ENCODE measurements at regions not wholly inside any gene's neighbourhood (a gene's known extent, or its start where the extent isn't known, plus 50 kb on each side); places are given as distances from the start of the nearest gene placed in this dataset.

DNA sequence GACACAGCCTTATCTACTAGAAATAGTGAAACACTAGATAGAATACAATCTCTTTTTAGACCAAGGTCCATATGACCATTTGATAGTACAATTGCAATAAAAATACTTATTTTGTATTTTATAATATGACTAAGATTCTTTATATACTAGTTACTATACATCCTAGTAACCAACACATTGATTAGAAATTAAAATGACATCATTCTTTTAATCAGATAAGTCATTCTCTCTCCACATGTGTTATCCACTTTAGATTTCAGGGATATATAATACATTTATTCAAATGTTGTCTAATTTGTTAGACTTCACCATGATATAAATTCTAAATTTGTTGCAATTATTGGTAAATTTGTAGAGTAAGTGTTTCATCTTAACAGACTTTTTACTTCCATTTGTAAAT, 276.2 kb upstream of the DPH6 start:
- no peaks in the 10 kb centered on the region for H3K4me1 ChIP-seq (ENCODE audit: control insufficient read depth in 2 of 2, insufficient read depth in 1 of 2, low read depth in 1 of 2, low read length in 2 of 2)
- H4K91ac ChIP-seq (ENCODE audit: low read depth, low read length, poor library complexity) = no peak overlapping the region
- H3K36me3 ChIP-seq (replicated peaks in 1 of 2; ENCODE audit: control insufficient read depth in 2 of 2, insufficient read depth in 2 of 2, low read length in 2 of 2) = no peaks in the 10 kb centered on the region
- H3K79me1 ChIP-seq (ENCODE audit: low read depth, low read length) = no peaks in the 10 kb centered on the region
- no peak overlapping the region for H3K23ac ChIP-seq (ENCODE audit: low read depth, low read length, poor library complexity)
- no peak overlapping the region for H3K18ac ChIP-seq (ENCODE audit: low read length)
- no peak overlapping the region for H2BK12ac ChIP-seq (ENCODE audit: low read length)
- no peak overlapping the region for H2AK5ac ChIP-seq (ENCODE audit: low read depth, low read length)
- H3K14ac ChIP-seq (ENCODE audit: low read length) = no peak overlapping the region
- no peak overlapping the region for H2BK5ac ChIP-seq (ENCODE audit: low read length)
- DNase-seq (ENCODE audit: low spot score) = no peak
- no peak overlapping the region for H2BK120ac ChIP-seq (ENCODE audit: low read depth, low read length)
- no peak overlapping the region for H4K8ac ChIP-seq (ENCODE audit: low read depth, low read length)
- no peak overlapping the region for H3K4me2 ChIP-seq (ENCODE audit: insufficient read depth, low read length, poor library complexity, severe bottlenecking)
- H2BK15ac ChIP-seq (ENCODE audit: low read length) = no peak overlapping the region
- H3K9me3 ChIP-seq (replicated peaks in 1 of 2; ENCODE audit: control insufficient read depth in 2 of 2, insufficient read depth in 1 of 2, low read depth in 1 of 2, low read length in 2 of 2) = no peaks in the 10 kb centered on the region
- no peak overlapping the region for H3K4ac ChIP-seq (ENCODE audit: low read length)
- H3K27ac ChIP-seq (replicated peaks; ENCODE audit: low read length) = no peak overlapping the region
- no peak overlapping the region for H2AFZ ChIP-seq (ENCODE audit: low read length)
- H3K27me3 ChIP-seq (ENCODE audit: control insufficient read depth in 3 of 3, insufficient read depth in 3 of 3, low read depth in 1 of 3, low read length in 3 of 3) = no peaks in the 10 kb centered on the region
- no peak overlapping the region for H3K4me3 ChIP-seq (ENCODE audit: low read length in 2 of 2)
- H3K9ac ChIP-seq (ENCODE audit: low read depth, low read length, poor library complexity) = no peak overlapping the region

- no peak for DNase-seq (ENCODE audit: low spot score)
- no peak overlapping the region for H4K8ac ChIP-seq (ENCODE audit: low read depth, low read length)
- H3K36me3 ChIP-seq (replicated peaks in 1 of 2; ENCODE audit: control insufficient read depth in 2 of 2, insufficient read depth in 2 of 2, low read length in 2 of 2) = no peaks in the 10 kb centered on the region
- no peak overlapping the region for H3K14ac ChIP-seq (ENCODE audit: low read length)
- H3K4me1 ChIP-seq (ENCODE audit: control insufficient read depth in 2 of 2, insufficient read depth in 1 of 2, low read depth in 1 of 2, low read length in 2 of 2) = no peaks in the 10 kb centered on the region
- H2AFZ ChIP-seq (ENCODE audit: low read length) = no peak overlapping the region
- H3K4me3 ChIP-seq (ENCODE audit: low read length in 2 of 2) = no peak overlapping the region
- no peak overlapping the region for H2AK5ac ChIP-seq (ENCODE audit: low read depth, low read length)
- no peak overlapping the region for H3K18ac ChIP-seq (ENCODE audit: low read length)
- H3K9me3 ChIP-seq (replicated peaks in 1 of 2; ENCODE audit: control insufficient read depth in 2 of 2, insufficient read depth in 1 of 2, low read depth in 1 of 2, low read length in 2 of 2) = no peaks in the 10 kb centered on the region
- H3K27ac ChIP-seq (replicated peaks; ENCODE audit: low read length) = no peak overlapping the region
- no peak overlapping the region for H3K9ac ChIP-seq (ENCODE audit: low read depth, low read length, poor library complexity)
- H3K27me3 ChIP-seq (ENCODE audit: control insufficient read depth in 3 of 3, insufficient read depth in 3 of 3, low read depth in 1 of 3, low read length in 3 of 3) = no peaks in the 10 kb centered on the region
- no peak overlapping the region for H2BK12ac ChIP-seq (ENCODE audit: low read length)
- no peak overlapping the region for H2BK5ac ChIP-seq (ENCODE audit: low read length)
- H2BK120ac ChIP-seq (ENCODE audit: low read depth, low read length) = no peak overlapping the region
- H2BK15ac ChIP-seq (ENCODE audit: low read length) = no peak overlapping the region
- no peak overlapping the region for H3K23ac ChIP-seq (ENCODE audit: low read depth, low read length, poor library complexity)
- no peak overlapping the region for H4K91ac ChIP-seq (ENCODE audit: low read depth, low read length, poor library complexity)
- H3K79me1 ChIP-seq (ENCODE audit: low read depth, low read length) = no peaks in the 10 kb centered on the region
- no peak overlapping the region for H3K4me2 ChIP-seq (ENCODE audit: insufficient read depth, low read length, poor library complexity, severe bottlenecking)
- no peak overlapping the region for H3K4ac ChIP-seq (ENCODE audit: low read length)
- WGBS, 2 donors (ENCODE audit: extremely low coverage in 2 of 2, insufficient read length in 2 of 2, insufficient replicate concordance in 1 of 2) = no CpG with 5 or more reads among the region's 1 CpG
Measured at GRCh38 chr15:35827141-35827540, 281.2 kb upstream of the DPH6 start.

DNA sequence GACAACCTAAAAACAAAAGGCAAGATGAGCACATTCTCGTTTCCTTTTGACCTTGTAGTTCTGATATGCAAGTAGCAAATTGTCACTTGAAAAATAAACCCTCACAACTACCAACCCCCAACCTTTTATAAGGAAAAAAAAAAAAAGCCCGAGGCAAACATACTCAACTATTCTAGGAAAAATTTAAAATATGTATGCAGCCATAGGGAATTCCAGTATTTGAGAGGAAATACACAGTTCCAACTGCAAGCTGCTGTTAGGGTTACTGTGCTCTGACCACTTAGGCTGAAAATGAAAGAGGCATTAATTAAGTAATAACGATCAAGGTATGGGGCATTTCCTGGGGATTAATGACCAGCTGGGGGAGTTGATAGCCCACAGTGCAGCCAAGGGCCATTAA, 281.9 kb upstream of the DPH6 start:
- H3K4me3 ChIP-seq (ENCODE audit: low read length in 2 of 2) = no peak overlapping the region
- H2BK5ac ChIP-seq (ENCODE audit: low read length) = no peak overlapping the region
- no peak overlapping the region for H4K91ac ChIP-seq (ENCODE audit: low read depth, low read length, poor library complexity)
- H3K79me1 ChIP-seq (ENCODE audit: low read depth, low read length) = no peaks in the 10 kb centered on the region
- DNase-seq (ENCODE audit: low spot score) = no peak
- no peak overlapping the region for H3K14ac ChIP-seq (ENCODE audit: low read length)
- no peak overlapping the region for H3K18ac ChIP-seq (ENCODE audit: low read length)
- no peak overlapping the region for H3K9ac ChIP-seq (ENCODE audit: low read depth, low read length, poor library complexity)
- no peak overlapping the region for H3K4me2 ChIP-seq (ENCODE audit: insufficient read depth, low read length, poor library complexity, severe bottlenecking)
- no peaks in the 10 kb centered on the region for H3K27me3 ChIP-seq (ENCODE audit: control insufficient read depth in 3 of 3, insufficient read depth in 3 of 3, low read depth in 1 of 3, low read length in 3 of 3)
- no peak overlapping the region for H2BK120ac ChIP-seq (ENCODE audit: low read depth, low read length)
- no peak overlapping the region for H2BK12ac ChIP-seq (ENCODE audit: low read length)
- no peak overlapping the region for H3K23ac ChIP-seq (ENCODE audit: low read depth, low read length, poor library complexity)
- no peak overlapping the region for H2AK5ac ChIP-seq (ENCODE audit: low read depth, low read length)
- H3K36me3 ChIP-seq (replicated peaks in 1 of 2; ENCODE audit: control insufficient read depth in 2 of 2, insufficient read depth in 2 of 2, low read length in 2 of 2) = no peaks in the 10 kb centered on the region
- H3K4ac ChIP-seq (ENCODE audit: low read length) = no peak overlapping the region
- no peak overlapping the region for H2AFZ ChIP-seq (ENCODE audit: low read length)
- no peaks in the 10 kb centered on the region for H3K9me3 ChIP-seq (replicated peaks in 1 of 2; ENCODE audit: control insufficient read depth in 2 of 2, insufficient read depth in 1 of 2, low read depth in 1 of 2, low read length in 2 of 2)
- WGBS, 2 donors (ENCODE audit: extremely low coverage in 2 of 2, insufficient read length in 2 of 2, insufficient replicate concordance in 1 of 2) = no CpG with 5 or more reads among the region's 3 CpGs
- H3K4me1 ChIP-seq (ENCODE audit: control insufficient read depth in 2 of 2, insufficient read depth in 1 of 2, low read depth in 1 of 2, low read length in 2 of 2) = no peaks in the 10 kb centered on the region
- H4K8ac ChIP-seq (ENCODE audit: low read depth, low read length) = no peak overlapping the region
- no peak overlapping the region for H3K27ac ChIP-seq (replicated peaks; ENCODE audit: low read length)
- H2BK15ac ChIP-seq (ENCODE audit: low read length) = no peak overlapping the region

- Histone ChIP-seq H4K91ac (ENCODE audit: low read depth, low read length, poor library complexity) (no peak overlapping the region), H3K9ac (ENCODE audit: low read depth, low read length, poor library complexity) (no peak overlapping the region), H2BK5ac (ENCODE audit: low read length) (no peak overlapping the region), H2BK15ac (ENCODE audit: low read length) (no peak overlapping the region), H4K8ac (ENCODE audit: low read depth, low read length) (no peak overlapping the region), H3K18ac (ENCODE audit: low read length) (no peak overlapping the region), H3K27ac (replicated peaks; ENCODE audit: low read length) (no peak overlapping the region), H3K79me1 (ENCODE audit: low read depth, low read length) (no peaks in the 10 kb centered on the region), H3K27me3 (ENCODE audit: control insufficient read depth in 3 of 3, insufficient read depth in 3 of 3, low read depth in 1 of 3, low read length in 3 of 3) (no peaks in the 10 kb centered on the region), H3K9me3 (replicated peaks in 1 of 2; ENCODE audit: control insufficient read depth in 2 of 2, insufficient read depth in 1 of 2, low read depth in 1 of 2, low read length in 2 of 2) (no peaks in the 10 kb centered on the region), H2BK120ac (ENCODE audit: low read depth, low read length) (no peak overlapping the region), H3K23ac (ENCODE audit: low read depth, low read length, poor library complexity) (no peak overlapping the region), H2AK5ac (ENCODE audit: low read depth, low read length) (no peak overlapping the region), H3K4me2 (ENCODE audit: insufficient read depth, low read length, poor library complexity, severe bottlenecking) (no peak overlapping the region), H3K4me1 (ENCODE audit: control insufficient read depth in 2 of 2, insufficient read depth in 1 of 2, low read depth in 1 of 2, low read length in 2 of 2) (peaks cover 0 to 1% of the 10 kb centered on the region in 2 donors), H3K14ac (ENCODE audit: low read length) (no peak overlapping the region), H3K36me3 (replicated peaks in 1 of 2; ENCODE audit: control insufficient read depth in 2 of 2, insufficient read depth in 2 of 2, low read length in 2 of 2) (no peaks in the 10 kb centered on the region), H2BK12ac (ENCODE audit: low read length) (no peak overlapping the region), H3K4me3 (ENCODE audit: low read length in 2 of 2) (no peak overlapping the region), H3K4ac (ENCODE audit: low read length) (no peak overlapping the region), H2AFZ (ENCODE audit: low read length) (no peak overlapping the region)
- WGBS, 2 donors (ENCODE audit: extremely low coverage in 2 of 2, insufficient read length in 2 of 2, insufficient replicate concordance in 1 of 2) = no CpG with 5 or more reads among the region's 1 CpG
- DNase-seq (ENCODE audit: low spot score) = no peak
Measured at GRCh38 chr15:35833581-35833980, 287.6 kb upstream of the DPH6 start.
